Fibroblast of lung (primary cell): ENCODE measurements at regions not wholly inside any gene's neighbourhood (a gene's known extent, or its start where the extent isn't known, plus 50 kb on each side); places are given as distances from the start of the nearest gene placed in this dataset.

Experiments
- DNase-seq, 2 donors: peaks; one replicate each; pipeline versions ENCODE4 v3.0.0 to v3.0.0-alpha.2; 2010; ENCODE audit warnings: low read depth in 2 of 2
- H2AFZ ChIP-seq: 2 replicates; pipeline ENCODE4 v1.5.1; 2012; ENCODE audit warnings: low read length, control low read depth, inconsistent platforms
- H3K27ac ChIP-seq: 2 replicates; pipeline ENCODE4 v1.5.1; 2011; ENCODE audit warnings: low read length, control low read depth; ENCODE audit not compliant: insufficient read depth
- H3K27me3 ChIP-seq: 2 replicates; pipeline ENCODE4 v1.5.1; 2011; ENCODE audit warnings: mild to moderate bottlenecking, low read length; ENCODE audit not compliant: control insufficient read depth, insufficient read depth
- H3K36me3 ChIP-seq: 2 replicates; pipeline ENCODE4 v1.5.1; 2011; ENCODE audit warnings: low read length; ENCODE audit not compliant: control insufficient read depth, insufficient read depth
- H3K4me1 ChIP-seq: 2 replicates; pipeline ENCODE4 v1.5.1; 2011; ENCODE audit warnings: low read length; ENCODE audit not compliant: control insufficient read depth, insufficient read depth; ENCODE audit errors: extremely low read depth
- H3K4me2 ChIP-seq: 2 replicates; pipeline ENCODE4 v1.5.1; 2011; ENCODE audit warnings: low read length, control low read depth; ENCODE audit not compliant: insufficient read depth; ENCODE audit errors: extremely low read depth
- H3K4me3 ChIP-seq, 4 experiments: fragments of 200-600 bp in 1 of 4; sonication (generic) in 1 of 4; replicated peaks in 1 of 4; 2 replicates each; pipeline ENCODE4 v1.5.1; 2011 to 2016; ENCODE audit warnings: low read length in 4 of 4, low read depth in 3 of 4, mild to moderate bottlenecking in 3 of 4, control low read depth in 2 of 4, inconsistent platforms in 1 of 4, mixed read lengths in 1 of 4; ENCODE audit not compliant: insufficient read depth in 1 of 4; ENCODE audit errors: control extremely low read depth in 1 of 4
- H3K79me2 ChIP-seq: 2 replicates; pipeline ENCODE4 v1.5.1; 2012; ENCODE audit warnings: mild to moderate bottlenecking, low read length, inconsistent platforms; ENCODE audit not compliant: control insufficient read depth, insufficient read depth
- H3K9ac ChIP-seq: 2 replicates; pipeline ENCODE4 v1.5.1; 2011; ENCODE audit warnings: mild to moderate bottlenecking, low read length, control low read depth; ENCODE audit not compliant: insufficient read depth
- H3K9me3 ChIP-seq: 2 replicates; pipeline ENCODE4 v1.5.1; 2012; ENCODE audit warnings: low read depth, low read length; ENCODE audit not compliant: control insufficient read depth, insufficient read depth
- H4K20me1 ChIP-seq: 2 replicates; pipeline ENCODE4 v1.5.1; 2011; ENCODE audit warnings: low read length; ENCODE audit not compliant: control insufficient read depth, insufficient read depth; ENCODE audit errors: extremely low read depth
- CTCF ChIP-seq, 2 donors: IDR thresholded peaks in 1 of 2; conservative IDR thresholded peaks in 1 of 2; 1 replicate in 1 of 2; 2 replicates in 1 of 2; pipeline ENCODE4 v1.5.1; 2011 to 2012; ENCODE audit warnings: low read length in 2 of 2, control low read depth in 1 of 2, inconsistent platforms in 1 of 2, low read depth in 1 of 2, mild to moderate bottlenecking in 1 of 2
- EZH2 ChIP-seq: IDR thresholded peaks from 2 replicates; pipeline ENCODE4 v1.5.1; 2012; ENCODE audit warnings: low read length, control low read depth, mild to moderate bottlenecking; ENCODE audit errors: missing control alignments

DNA sequence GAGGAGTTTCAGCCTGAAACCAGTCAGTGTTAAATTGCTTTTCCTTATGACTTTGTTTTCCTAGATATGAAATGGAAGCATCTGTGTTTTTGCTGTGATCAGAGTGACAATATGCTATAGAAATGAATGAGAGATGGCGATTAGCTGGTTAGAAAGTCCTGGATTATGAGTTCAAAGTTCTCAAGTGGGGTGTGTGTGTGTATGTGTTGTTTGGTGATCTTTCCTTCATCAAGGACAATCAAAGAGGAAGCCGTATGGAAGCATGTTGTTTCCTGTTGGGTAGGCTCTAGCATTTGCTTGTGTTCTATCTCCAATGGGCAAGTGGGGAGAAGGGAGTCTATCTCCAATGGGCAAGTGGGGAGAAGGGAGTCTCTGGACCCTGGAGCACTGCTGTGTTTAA lies 64.0 kb upstream of the STX18 start:
- no peaks in the 10 kb centered on the region for H3K9me3 ChIP-seq
- no peaks in the 10 kb centered on the region for H3K27me3 ChIP-seq
- peaks cover 4% of the 10 kb centered on the region for H3K4me1 ChIP-seq
- H3K4me2 ChIP-seq: no peak overlapping the region
- H3K4me3 ChIP-seq: no peak overlapping the region
- no peak overlapping the region for H3K27ac ChIP-seq
- no peaks in the 10 kb centered on the region for H3K79me2 ChIP-seq
- H2AFZ ChIP-seq: no peak overlapping the region
- TF ChIP-seq CTCF (conservative IDR thresholded peaks at IDR 0.05 in 1 of 2, IDR thresholded peaks at IDR 0.05 in 1 of 2; ENCODE audit: low read depth in 1 of 2, low read length in 2 of 2) (no peak), EZH2 (no peak)
- DNase-seq: no peak
- H3K9ac ChIP-seq: no peak overlapping the region
- no peaks in the 10 kb centered on the region for H3K36me3 ChIP-seq
- no peaks in the 10 kb centered on the region for H4K20me1 ChIP-seq

DNA sequence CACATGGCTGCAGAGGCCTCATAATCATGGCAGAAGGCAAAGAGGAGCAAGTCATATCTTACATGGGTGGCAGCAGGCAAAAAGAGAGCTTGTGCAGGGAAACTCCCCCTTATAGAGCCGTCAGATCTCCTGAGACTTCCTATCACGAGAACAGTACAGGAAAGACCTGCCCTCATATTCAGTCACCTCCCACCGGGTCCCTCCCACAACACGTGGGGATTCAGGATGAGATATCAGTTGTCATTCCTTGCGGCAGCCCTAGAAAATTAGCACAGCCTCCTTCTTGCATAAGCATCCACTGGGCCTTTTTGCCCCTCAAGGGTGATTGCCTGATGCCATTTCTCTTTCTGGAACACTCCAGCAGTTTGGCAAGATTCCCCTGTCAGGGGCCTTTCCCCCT lies 61.7 kb upstream of the STX18 start:
- TF ChIP-seq EZH2: no peak
- TF ChIP-seq CTCF (conservative IDR thresholded peaks at IDR 0.05 in 1 of 2, IDR thresholded peaks at IDR 0.05 in 1 of 2; ENCODE audit: low read depth in 1 of 2, low read length in 2 of 2): no peak
- DNase-seq: no peak
- H3K4me1 ChIP-seq: peaks cover 4% of the 10 kb centered on the region
- H3K9me3 ChIP-seq: no peaks in the 10 kb centered on the region
- H3K27me3 ChIP-seq: no peaks in the 10 kb centered on the region
- H3K27ac ChIP-seq: no peak overlapping the region
- no peaks in the 10 kb centered on the region for H3K36me3 ChIP-seq
- H2AFZ ChIP-seq: no peak overlapping the region
- no peaks in the 10 kb centered on the region for H3K79me2 ChIP-seq
- H3K9ac ChIP-seq: no peak overlapping the region
- H3K4me2 ChIP-seq: no peak overlapping the region
- H3K4me3 ChIP-seq: no peak overlapping the region
- H4K20me1 ChIP-seq: no peaks in the 10 kb centered on the region

- TF ChIP-seq EZH2 (no peak), CTCF (conservative IDR thresholded peaks at IDR 0.05 in 1 of 2, IDR thresholded peaks at IDR 0.05 in 1 of 2; ENCODE audit: low read depth in 1 of 2, low read length in 2 of 2) (no peak)
- peaks cover 4% of the 10 kb centered on the region for H3K4me1 ChIP-seq
- no peaks in the 10 kb centered on the region for H3K27me3 ChIP-seq
- no peaks in the 10 kb centered on the region for H3K9me3 ChIP-seq
- no peaks in the 10 kb centered on the region for H3K79me2 ChIP-seq
- H4K20me1 ChIP-seq: no peaks in the 10 kb centered on the region
- H2AFZ ChIP-seq: no peak overlapping the region
- no peak overlapping the region for H3K9ac ChIP-seq
- DNase-seq: no peak
- H3K27ac ChIP-seq: no peak overlapping the region
- H3K4me2 ChIP-seq: no peak overlapping the region
- no peak overlapping the region for H3K4me3 ChIP-seq
- no peaks in the 10 kb centered on the region for H3K36me3 ChIP-seq
Observed at GRCh38 chr4:4603067-4603466, 61.2 kb upstream of the STX18 start.
